ENCODE measurements at regions not wholly inside any gene's neighbourhood (a gene's known extent, or its start where the extent isn't known, plus 50 kb on each side); places are given as distances from the start of the nearest gene placed in this dataset.
"Not testable (repeated sequence)": the region's sequence is repeated elsewhere in the genome, so short reads cannot be mapped to it uniquely, and the experiment has no call there.

DNA sequence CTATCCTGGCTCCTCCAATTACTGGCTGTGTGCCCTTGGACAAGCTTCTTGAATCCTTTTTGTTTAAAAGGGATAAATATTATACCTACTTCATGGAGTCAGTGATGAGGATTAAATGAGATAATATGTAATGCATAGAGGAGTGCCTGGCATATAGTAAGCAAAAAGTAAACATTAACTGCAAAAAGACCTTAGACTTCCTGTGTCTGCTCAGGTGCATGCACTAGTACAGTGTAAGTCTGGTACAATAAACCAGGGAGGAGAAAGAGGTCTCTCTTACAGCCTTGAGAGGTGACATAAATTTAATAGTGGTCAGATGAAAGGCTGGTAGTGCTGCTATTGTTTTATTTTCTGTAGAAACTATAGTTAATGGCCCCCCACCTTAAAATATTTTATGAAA, 305.2 kb upstream of the MIS18BP1 start:
- no peak for DNase-seq

- peak; percentile 17 for DNase-seq
These were observed 301.0 kb upstream of the MIS18BP1 start for GRCh38 chr14:45553981-45554380.

- DNase-seq, result not testable (repeated sequence)
These were observed 298.3 kb upstream of the MIS18BP1 start for GRCh38 chr14:45551240-45551820.

GRCh38 chr14:45531022-45531421, 278.0 kb upstream of the MIS18BP1 start:
- DNase-seq, result no peak

DNA sequence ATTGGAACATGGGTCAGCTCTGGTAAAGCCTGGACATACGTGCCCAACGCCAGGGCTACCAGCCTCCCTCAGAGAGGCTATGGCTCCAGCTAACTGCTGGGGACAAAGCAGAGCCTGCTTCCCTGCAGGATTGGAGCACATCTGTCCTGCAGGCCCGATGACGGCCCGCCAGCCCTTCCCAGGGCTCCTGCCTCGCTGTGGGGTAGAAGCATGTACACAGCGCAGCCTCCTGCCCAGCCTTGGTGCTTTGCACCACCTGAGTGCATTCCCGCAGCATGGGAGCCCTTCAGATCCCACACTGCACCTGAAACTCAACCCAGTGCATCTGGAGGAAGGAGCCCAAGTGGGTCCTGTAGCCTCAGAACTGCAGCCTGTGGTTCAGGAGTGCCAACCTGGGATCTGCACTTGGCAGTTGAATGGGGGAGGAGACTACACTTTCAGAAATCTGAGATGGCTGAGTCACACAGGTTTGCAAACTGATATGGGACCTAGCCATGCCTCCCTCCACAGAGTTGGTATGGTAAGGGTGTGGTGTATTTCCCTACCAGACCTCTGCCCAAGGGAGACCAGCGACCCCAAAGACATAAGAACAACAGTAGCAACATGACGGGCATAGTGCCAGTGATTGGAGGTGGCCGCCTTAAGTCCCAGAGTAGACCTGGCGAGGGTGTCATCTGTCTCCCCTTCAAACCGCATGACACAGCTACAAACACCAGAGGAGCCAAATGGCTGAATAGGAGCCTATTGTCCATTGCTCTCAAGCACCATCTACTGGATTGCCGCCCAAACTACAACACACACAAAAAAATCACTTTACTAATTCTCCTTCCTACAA, 273.9 kb upstream of the MIS18BP1 start:
- peak; percentile 79 for DNase-seq

DNA sequence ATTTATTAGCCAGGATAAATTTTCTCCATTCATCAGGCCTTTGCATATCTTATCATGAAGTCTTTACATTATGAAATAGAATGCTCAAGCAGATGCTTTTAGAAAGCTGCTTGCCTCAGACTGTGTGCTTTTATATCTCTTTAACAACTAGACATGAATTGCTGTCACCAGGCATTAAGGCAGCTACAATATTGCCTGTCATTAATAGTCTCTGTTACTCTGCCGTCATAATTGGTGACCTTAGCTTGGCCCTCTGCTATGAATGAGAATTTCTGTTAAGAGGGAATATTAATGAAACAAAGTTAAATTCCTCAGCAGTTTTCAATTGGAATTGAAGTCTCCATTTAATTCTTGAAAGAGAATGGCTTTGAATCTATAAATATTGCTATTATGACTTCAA, 266.8 kb upstream of the MIS18BP1 start:
- no peak for DNase-seq

- DNase-seq, result peak; percentile 19
These were observed 239.9 kb upstream of the MIS18BP1 start for GRCh38 chr14:45492876-45493275.

- no peak for DNase-seq
These were observed 238.9 kb upstream of the MIS18BP1 start for GRCh38 chr14:45491914-45492313.

GRCh38 chr14:45486599-45486998, 233.6 kb upstream of the MIS18BP1 start:
- no peak for DNase-seq

DNA sequence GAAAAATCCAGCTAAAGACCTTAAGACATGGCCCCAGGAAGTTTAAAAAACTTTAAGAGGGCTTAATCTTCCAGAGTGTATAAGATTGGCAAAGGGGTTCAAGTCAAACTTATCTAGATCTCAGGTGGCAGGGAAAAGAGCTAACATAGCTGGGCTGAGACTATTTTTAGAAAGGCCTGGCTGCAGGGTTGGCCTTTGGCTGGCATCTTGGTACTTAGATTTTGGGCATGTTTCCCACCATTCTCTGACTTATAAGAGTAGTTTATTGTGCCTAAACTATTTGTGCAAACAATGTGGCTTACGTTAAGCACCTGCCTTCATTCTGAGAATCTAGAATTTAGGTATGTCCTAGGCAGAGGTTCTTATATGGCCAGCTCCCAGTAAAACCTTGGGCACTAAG, 214.0 kb upstream of the MIS18BP1 start:
- no peak for DNase-seq

GRCh38 chr14:45434221-45434620, 181.2 kb upstream of the MIS18BP1 start:
- no peak for DNase-seq

DNA sequence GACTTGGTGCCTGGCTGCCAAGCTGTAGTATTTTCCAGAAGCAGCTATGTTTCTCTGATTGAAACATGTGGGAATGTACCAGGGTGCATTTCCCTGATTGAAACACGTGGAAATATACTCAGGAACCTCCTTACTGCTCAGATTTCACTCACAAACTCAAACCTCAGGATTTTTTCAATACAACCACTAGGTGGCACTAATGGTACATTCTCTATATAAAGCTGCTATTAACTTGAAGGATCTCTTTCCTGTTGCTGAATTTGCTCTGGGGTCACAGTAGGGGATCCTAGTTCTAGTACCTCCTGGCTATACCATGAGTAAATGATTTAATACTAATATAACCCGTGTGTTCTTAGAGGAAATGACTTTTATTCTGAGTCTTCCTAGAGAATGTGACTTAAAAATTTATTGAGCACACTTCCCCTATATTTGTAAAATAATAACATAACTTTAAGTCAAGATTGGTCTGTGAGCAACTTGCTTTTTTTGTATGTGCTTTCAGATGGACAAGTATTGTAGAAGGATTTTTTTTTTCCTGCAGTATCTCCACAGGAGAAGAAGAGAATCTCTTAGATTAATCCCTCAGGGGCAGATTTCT, 173.8 kb upstream of the MIS18BP1 start:
- DNase-seq, result peak; percentile 32

- no peak for DNase-seq
These were observed 153.9 kb upstream of the MIS18BP1 start for GRCh38 chr14:45406942-45407341.

DNA sequence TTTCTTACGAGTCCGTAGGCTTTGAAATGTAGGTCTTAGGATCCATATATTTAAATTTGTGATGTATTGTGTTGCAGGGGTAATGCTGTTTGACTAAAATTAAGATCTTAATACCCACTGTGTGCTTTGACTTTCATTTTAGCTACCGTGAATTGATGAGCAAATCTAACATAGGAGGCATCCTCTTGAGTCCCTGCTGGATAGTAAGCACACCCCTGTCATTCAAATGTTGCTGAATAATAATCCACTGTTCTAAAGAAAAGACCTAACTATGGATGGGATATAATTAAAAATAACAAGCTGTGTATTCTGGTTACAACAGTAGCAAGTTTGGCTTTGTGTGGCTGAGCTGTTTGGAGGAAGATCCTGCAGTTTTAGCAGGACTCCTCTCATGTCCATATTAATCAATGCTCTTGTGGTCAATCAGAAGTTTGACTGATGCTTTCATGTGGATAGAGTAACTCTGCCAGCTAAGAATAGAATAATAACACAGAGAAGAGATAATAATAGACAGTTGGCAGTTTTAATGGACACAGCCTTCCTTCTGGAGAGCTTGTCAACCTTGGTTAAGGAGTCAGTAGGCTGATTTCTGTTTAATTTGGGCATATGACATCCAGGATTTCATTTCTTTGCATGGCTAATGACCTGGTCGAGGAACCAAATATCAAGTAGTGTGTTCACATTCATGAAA, 148.1 kb upstream of the MIS18BP1 start:
- no peak for DNase-seq

GRCh38 chr14:45400509-45400908, 147.5 kb upstream of the MIS18BP1 start:
- no peak for DNase-seq

- DNase-seq, result no peak
These were observed 128.1 kb upstream of the MIS18BP1 start for GRCh38 chr14:45381091-45381490.

- DNase-seq, result no peak
These were observed 124.2 kb upstream of the MIS18BP1 start for GRCh38 chr14:45377166-45377565.

DNA sequence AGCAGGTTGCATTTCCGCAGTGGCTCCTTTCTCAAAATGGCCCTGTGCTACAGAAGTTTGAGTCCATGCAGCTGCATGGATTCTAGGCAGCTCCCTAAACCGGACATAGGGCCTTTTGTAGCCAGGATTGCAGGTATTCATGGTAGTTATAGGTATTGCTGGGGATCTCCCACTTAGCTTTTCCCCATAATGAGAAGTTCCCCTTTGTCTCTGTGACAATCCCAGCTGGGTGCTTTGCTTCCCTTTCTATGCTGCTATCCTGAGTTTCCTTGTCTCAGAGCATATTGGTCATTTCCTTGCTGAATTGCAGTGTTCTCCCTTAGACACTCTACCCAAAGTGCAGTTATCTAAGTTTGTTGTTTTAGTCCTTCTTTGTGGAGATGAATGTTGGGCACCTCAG, 120.9 kb upstream of the MIS18BP1 start:
- no peak for DNase-seq

DNA sequence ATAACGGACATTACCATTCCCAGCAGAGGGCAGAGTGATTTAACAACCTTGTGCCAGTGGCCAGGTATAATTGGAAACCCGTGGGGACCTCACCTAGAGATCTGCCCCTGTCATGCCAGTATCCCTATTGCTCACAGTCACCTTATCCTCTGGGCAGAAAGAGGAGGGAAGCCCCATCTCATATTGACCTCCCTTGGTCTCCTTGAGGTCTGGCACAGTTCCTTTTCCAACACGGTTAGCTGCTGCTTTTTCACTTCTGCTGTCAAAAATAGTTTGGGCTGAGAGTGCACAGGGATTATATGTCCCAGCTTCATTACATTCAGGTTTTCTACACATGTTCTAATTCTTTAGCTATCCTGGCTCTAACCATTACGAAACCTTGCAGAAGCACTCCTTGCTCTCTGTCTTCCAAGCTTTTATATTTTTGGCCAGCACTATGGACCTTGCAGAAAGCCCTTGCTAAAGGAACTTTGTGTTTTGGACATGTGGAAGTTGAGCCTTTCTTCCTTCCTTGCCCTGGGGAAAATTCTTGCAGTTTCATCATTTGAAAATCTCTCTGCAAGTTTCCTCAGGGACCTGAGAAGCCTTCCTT, 111.7 kb upstream of the MIS18BP1 start:
- DNase-seq, result no peak

GRCh38 chr14:45362505-45362904, 109.5 kb upstream of the MIS18BP1 start:
- no peak for DNase-seq

GRCh38 chr14:45361727-45362126, 108.7 kb upstream of the MIS18BP1 start:
- DNase-seq, result no peak

DNA sequence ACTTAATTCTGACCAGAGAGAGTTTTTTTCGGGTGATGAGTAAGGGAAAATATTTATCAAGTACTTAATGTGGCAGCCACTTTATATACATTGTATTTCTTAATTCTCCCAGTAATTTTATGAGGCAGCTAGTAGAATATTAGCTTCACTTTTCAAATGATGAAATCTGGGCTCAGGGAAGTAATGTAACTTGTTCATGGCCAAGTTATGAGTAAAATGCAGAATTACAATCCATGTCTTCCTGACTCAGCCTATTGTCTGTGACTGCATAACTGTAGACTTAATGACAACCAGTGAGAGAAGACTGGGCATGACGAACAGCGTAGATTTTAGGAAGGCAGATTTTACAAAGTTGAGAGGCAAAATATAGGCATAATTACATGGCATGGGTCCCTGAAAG, 106.7 kb upstream of the MIS18BP1 start:
- DNase-seq, result no peak

GRCh38 chr14:45332360-45332988, 79.5 kb upstream of the MIS18BP1 start:
- no peak for DNase-seq

Data from NCI-H2029 (cell line).